ENCODE measurements at regions not wholly inside any gene's neighbourhood (a gene's known extent, or its start where the extent isn't known, plus 50 kb on each side); places are given as distances from the start of the nearest gene placed in this dataset.

DNA sequence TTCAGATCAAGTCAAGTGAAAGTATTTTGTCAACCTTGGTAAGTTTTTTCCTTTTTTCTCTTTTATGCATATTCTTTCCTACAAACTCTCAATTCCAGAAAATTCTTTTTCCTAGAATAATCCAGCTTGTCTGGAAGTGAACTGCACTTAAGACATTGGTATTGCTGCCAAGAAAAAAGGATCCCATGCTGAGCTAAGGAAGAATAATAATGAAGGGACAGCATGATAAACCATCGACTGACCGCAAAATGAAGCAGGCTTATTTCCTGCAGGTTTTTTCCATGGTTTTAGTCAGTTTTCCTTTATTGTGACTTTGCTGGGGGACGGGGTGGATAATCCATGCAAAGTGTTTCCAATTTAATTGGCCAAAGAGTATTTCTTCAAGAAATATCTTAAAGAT lies 857.6 kb upstream of the SLC35B3 start:
- TF ChIP-seq EZH2 (IDR thresholded peaks at IDR 0.05; ENCODE audit: low read length, unreplicated experiment): no peak
- TF ChIP-seq, protein P1, sequence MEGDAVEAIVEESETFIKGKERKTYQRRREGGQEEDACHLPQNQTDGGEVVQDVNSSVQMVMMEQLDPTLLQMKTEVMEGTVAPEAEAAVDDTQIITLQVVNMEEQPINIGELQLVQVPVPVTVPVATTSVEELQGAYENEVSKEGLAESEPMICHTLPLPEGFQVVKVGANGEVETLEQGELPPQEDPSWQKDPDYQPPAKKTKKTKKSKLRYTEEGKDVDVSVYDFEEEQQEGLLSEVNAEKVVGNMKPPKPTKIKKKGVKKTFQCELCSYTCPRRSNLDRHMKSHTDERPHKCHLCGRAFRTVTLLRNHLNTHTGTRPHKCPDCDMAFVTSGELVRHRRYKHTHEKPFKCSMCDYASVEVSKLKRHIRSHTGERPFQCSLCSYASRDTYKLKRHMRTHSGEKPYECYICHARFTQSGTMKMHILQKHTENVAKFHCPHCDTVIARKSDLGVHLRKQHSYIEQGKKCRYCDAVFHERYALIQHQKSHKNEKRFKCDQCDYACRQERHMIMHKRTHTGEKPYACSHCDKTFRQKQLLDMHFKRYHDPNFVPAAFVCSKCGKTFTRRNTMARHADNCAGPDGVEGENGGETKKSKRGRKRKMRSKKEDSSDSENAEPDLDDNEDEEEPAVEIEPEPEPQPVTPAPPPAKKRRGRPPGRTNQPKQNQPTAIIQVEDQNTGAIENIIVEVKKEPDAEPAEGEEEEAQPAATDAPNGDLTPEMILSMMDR (conservative IDR thresholded peaks at IDR 0.05; ENCODE audit: low read depth, low read length): no peak

All from PC-3 (cell line).